Activated CD4-positive, alpha-beta T cell treated with anti-CD3 and anti-CD28 coated beads, Interleukin-2, Interleukin-6, amounts not matched to agents 100 ng/mL and 50 ng/mL, durations not matched to agents 16 hours and 8 hours (primary cell): ENCODE measurements at regions not wholly inside any gene's neighbourhood (a gene's known extent, or its start where the extent isn't known, plus 50 kb on each side); places are given as distances from the start of the nearest gene placed in this dataset.
"Not testable (repeated sequence)": the region's sequence is repeated elsewhere in the genome, so short reads cannot be mapped to it uniquely, and the experiment has no call there.

ENCODE experiments used
- DNase-seq: peaks from one replicate; pipeline ENCODE4 v3.0.0-alpha.2; 2020

DNA sequence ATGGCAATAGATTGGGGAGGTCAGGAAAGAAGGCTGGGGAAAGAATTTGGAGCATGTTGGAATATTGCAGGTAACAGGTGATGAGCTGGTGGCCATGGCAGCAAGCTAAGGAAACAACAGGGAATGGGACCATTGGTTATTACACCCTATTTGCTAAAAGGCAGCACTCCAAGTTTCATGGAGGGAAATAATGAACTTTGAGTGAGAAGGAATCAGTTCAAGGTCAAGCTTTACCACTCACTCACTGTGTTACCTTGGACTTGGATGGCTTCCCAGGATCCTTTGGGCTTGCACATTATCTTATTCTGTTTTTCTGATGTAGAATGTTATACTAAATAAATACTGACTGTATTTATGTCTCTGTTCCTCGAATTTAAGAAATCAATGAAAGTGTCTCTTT is 792.8 kb upstream of the CDH8 start:
- no peak for DNase-seq

DNA sequence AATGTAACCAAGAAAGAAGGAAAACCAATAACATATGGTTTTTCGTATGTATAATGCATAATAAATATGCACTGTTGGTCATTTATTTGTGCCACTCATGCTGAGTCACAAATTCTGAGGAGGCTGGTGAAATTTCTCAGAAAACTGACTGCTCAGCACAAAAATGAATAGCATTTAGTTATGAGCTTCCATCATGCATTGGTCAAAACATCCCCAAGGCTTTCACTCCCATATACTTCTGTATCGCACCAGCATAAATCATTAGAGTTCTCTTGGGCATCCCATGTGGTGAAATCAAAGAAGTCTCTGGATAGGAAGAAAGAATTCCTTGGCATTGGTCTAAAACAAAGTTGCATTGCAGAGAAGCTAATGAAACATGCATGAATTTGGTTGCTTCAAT is 785.6 kb upstream of the CDH8 start:
- no peak for DNase-seq

DNA sequence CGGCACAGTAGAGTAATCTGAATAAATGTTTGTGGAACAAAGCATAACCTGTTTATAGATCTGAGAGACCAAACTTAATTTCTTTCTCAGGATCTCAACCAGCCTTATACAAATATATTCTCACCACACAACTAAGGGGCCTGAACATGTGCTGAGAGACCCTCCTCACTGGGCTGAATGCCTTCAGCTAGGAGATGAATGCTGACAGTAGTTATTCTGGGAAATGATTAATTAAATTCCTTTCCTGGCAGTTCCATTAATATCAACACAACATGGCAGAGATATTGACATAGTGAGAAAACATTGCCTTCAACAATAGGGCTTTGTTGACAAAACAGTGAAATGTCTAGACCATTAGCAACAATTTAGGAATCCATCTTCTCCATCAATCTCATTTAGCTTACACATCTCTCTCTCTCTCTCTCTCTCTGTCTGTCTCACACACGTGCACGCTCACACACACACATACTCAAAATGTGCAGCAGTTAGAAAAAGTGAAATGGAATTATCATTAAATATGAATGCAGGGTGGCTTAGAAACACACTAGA is 780.8 kb upstream of the CDH8 start:
- no peak for DNase-seq

DNA sequence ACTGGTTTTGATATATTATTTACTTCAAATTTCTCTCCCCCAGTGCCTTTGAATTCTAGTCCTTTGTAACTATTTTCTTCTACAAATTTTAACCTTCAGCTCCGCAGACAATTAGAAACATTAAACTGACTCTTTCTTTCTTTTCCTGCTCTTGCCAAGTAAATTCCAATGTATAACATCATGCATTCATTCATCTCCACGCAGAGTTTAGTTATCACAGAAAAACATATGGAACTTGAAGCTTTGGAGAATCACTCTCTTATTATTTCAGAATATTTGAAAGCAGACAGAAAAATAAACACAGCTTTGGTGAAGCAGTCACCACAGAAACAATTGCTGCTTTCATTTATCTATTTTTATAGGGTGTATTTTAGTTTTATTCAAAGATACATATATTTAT is 778.7 kb upstream of the CDH8 start:
- no peak for DNase-seq

DNA sequence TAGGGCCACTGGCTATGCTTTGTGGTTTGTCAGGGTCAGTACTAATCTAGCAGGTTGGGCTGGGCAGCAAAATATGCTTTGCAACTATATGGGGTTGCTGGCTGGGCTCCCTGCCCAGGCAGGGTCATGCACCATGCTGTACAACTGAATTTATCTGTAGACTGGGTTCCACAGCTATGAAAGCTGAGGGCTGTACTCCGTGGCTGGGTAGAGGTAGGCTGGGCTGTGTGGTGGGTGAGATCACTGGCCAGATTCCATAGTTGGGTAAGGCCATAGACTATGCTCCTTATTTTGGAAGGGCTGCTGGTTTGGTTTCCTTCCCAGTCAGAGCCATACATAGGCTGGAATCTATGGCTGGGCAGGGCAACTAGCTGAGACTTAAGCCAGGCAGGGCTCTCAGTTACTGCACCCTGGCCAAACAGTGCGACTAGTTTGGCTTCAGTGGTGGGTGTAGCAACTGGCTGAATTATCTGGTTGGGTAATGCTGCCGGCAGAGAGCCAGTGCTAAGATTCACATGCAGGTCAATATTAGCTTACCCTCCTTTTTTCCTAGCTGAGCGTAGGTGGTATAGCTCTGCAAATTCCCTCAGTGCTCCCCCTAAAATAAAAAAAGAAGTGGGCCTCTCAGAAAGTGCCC is 769.1 kb upstream of the CDH8 start:
- DNase-seq: no peak

DNA sequence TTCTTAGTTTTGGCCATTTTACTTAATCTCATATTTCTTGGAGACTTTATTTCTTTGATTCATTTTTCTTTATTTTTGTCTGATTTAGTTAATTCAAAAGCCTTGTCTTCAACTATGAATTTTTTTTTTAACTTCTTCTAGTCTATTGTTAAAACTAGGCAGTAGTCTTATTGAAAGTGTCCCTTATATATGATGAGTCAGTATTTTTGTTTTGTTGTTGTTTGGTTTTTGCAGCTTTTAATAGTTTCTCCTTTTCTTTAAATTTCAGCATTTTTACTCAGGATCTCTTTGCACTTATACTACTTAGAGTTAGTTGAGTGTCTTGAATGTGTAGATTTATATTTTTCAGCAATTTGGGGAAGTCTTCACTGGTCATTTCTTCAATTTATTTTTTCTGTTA is 758.5 kb upstream of the CDH8 start:
- DNase-seq: no peak

DNA sequence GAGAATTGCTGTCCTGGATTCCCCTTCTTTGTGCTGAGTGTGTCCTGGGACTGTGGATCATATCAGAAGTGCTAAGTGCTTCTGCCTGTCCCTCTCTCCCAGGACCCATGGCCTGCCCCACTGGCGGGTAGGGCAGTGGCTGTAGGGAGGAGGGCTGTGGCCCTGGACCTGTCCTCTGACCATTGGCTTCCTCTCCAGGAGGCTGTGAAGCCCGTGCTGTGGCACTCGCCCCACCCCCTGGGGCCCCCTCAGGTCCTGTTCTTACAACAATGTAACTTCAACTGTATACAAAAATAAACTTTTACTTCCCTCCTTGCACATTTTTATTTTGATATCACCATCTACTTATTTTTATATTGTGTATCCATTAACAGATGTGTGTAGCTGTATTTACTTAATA is 743.8 kb upstream of the CDH8 start:
- DNase-seq: not testable (repeated sequence)

DNA sequence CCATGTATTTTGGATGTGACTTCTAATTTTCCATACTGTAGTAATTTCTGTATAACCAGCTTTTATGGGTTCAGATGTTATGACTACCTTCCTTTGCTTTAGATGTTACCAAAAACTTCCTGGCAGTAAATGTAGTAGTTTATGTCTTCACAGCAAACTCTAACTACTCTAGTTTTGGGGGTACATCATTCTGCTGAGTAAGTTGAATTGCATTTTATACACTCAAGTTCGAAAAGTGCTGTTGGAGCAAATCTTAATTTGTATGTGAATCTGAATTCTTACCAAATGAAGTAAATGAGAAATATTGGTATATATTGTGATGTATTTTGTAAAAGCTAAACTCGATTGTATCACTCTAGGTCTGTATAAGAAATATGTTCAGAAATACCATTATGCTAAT is 728.3 kb upstream of the CDH8 start:
- no peak for DNase-seq

DNA sequence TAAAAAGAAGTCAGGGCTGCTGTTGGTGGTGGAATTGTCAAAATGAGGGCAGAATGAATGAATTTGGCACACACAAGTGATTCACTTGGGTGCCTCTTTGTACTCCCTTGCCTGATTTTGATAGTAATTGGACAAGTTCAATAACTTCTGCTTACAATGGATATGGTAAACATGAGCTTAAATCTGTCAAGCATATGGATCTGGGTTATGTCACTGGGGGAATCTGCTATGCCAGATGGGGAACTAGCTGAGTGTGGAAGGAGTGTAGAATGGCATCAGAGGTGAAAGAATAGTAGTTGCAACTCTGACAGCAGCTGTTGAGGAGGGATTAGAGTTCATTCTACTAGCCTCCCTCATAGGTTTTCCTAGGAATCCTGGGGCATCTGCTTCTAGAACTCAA is 724.2 kb upstream of the CDH8 start:
- no peak for DNase-seq

DNA sequence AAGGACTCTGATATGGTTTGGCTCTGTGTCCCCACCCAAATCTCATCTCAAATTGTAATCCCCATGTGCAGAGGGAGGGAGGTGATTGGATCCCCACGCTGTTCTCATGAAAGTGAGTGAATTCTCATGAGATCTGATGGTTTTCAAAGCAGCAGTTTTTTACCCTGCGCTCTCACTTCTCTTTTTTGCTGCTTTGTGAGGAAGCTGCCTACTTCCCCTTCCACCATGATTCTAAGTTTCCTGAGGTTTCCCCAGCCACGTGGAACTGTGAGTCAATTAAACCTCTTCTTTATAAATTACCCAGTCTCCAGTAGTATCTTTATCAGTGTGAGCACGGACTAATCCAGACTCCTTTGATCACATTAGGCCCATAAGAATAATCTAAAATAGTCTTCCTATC is 719.7 kb upstream of the CDH8 start:
- DNase-seq: no peak

DNA sequence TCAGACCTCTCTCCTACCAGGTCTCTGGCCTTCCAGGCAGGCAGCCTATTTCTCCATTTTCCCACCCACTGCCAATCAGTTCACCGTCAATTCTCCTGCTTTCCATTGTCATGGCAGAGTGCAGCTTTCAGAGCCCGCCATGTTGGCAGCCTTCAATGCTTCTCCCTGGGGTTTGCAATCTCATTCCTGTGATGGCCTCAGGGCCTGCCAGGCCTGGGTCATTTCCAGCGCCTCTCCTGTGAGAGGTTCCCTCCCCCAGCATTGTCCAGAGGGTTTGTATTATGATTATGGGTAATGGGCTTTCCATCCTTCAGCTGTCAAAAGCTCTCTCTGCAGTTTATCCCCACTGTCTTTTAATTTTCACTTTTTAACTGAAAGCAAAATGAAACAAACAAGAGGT is 716.6 kb upstream of the CDH8 start:
- DNase-seq: no peak

DNA sequence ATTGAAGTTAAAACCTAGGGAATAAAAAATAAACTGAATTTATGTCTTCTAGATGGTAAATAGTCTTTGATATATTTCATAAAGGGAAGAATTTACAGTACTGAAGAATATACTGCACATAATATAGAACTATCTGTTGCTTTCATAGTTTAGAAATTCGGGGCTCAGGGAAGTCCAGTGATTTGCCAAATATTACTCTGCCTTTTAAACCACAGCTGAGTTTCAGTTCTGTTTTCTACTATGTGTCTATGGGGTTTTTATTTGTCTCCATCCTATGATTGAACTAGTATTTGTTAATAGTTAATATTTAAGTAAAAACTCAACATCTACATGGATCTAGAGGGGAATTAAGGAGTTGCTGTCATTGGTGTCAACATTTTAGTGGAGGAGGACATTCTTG is 715.0 kb upstream of the CDH8 start:
- DNase-seq: no peak

DNA sequence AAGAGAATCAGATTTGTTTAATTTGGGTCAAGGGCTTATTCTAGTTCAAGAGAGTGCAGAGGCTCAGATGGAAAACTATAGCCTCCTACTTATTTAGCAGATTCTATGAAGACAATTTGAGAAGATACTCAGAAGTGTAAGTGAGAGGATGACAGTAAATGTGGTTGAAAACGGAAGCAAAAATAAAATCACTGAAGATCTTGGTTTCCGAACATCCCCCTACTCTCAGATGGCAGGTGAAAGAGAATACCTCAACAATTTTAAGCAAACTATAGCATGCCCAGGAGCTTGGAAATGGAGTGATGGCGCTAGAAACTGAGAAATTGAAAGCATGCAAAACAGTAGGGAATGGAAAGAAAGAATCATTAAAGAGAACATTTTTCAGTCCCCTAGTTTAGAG is 705.5 kb upstream of the CDH8 start:
- DNase-seq: no peak

DNA sequence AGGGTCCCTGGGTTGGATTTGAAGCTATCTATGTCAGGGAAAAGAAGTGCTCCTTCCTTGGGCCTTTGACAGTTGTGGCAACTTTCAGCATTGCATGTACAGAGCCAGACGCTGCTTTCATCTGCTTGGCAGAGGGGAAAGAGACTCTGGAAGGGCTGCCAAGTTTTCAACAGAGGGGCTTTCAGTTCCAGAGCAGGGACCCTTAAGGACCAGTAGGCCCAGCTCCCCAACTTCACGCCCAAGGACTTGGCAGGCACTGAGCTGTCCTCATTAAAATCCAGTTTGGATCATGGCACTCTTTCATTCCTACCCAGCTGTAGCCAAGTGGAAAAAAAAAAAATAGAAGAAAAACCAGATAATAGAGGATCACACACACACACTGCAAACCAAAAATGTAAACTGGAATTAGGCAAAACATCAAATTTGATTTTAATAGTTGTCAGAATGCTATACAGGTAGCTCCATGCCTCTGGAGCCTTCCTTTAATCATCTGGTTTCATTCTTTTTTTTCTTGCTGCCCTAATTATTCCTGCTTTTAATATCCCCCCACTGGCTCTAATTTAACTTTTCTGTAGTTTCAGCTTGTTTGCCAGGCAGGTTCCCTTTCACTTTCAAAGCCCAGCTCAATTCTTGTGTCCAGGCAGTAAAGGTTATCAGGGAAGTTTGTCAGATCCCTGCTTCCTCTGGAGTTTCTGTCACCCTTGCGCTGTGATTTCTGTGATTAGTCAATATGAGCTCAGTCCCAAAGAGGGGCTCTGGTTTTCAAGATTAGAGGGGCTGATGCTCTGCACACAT is 702.6 kb upstream of the CDH8 start:
- DNase-seq: no peak

DNA sequence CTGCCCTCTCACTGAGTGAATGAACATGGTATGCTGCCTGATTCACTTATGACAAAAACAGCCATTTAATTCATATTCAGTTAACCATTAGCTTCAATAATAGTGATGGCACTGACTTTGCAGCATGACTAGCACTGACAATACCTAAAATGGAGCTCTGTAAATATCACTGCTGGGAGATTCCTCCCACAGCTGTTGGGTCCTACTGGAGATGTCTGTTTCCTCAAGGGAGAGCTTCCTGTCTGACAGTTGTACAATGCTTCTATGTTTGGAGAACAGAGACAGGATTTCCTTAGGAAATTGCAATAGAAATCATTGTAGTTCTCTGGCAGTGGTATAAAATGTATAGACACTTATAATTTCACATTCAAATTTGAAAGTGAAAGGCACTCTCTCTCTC is 695.9 kb upstream of the CDH8 start:
- DNase-seq: no peak

DNA sequence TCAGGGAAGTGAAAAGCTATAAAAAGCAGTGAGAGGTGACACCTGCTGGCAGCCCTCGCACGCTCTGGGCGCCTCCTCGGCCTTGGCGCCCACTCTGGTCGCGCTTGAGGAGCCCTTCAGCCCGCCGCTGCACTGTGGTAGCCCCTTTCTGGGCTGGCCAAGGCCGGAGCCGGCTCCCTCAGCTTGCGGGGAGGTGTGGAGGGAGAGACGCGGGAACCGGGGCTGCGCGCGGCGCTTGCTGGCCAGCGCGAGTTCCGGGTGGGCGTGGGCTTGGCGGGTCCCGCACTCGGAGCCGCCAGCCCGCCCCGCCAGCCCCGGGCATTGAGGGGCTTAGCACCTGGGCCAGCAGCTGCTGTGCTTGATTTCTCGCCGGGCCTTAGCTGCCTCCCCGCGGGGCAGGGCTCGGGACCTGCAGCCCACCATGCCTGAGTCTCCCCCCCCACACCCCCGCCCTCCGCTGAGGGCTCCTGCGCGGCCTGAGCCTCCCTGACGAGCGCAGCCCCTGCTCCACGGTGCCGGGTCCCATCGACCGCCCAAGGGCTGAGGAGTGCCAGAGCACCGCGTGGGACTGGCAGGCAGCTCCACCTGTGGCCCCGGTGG is 688.5 kb upstream of the CDH8 start:
- DNase-seq: not testable (repeated sequence)

DNA sequence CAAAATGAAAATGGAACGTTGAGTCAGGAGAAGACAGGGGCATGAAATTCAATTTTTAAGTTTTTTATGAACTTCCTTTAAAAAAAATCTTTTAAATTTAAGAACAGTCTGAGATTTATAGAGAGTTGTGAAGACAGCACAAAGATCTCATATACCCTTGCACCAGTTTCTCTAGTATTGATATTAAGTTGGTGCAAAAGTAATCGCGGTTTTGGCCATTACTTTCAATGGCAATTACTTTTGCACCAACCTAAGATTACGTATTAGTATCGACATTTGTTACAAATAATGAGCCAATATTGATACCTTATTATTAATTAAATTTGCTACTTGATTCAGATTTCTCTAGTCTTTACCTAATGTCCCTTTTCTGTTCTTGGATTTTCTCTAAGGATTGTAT is 684.4 kb upstream of the CDH8 start:
- DNase-seq: no peak

DNA sequence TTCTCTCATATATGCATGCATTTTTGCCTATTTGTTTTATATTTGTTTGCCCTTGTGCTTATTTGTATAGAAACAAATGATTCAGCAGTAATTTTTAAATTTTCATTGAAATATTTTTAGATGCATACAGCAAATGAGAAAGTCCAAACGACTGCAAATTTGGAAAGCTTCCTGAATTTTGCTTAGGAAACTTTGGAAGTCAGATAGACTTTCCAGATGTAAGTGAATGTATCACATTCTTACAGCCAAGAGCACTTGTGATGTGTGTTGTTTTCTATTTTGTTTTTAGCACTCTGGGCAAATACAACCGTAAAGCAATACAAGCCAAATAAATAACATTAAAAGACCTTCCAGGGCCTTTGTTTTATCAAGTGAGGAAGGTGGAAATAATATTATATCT is 680.8 kb upstream of the CDH8 start:
- no peak for DNase-seq

DNA sequence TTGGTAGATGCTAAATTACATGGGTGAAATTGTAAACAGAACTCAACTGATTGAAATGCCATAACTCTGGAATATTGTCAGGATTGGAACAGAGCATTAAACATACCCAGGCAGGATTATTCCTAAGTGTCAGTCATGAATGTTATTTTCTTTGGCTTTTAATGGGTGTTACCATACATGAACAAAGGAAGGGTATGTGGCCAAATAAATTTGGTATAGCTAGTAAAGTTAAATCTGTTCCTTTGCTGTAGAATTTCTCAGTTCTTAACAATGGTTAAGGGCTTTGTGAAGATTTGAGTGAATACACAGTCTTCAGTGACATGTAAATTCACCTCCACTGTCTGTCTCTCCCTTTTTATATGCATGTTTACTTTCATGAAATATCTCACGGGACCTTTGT is 679.5 kb upstream of the CDH8 start:
- DNase-seq: no peak

DNA sequence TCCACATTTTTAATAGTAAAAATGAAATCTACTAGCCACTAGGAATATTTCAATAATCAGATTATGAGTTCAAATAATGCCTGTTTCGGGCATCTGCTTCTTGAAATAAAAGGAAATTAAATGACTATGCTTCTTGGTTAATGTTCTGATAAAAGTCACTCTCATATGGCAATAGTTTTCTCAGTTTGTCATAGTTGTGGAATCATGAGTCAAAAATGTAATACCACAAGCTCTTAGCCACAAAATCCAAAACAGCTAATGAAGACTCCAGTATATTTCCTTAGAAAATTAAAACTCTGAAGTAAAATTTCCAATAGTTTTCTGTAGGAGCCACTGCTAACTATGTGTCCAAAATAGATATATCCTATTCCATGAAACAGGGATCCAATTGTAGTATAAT is 676.3 kb upstream of the CDH8 start:
- DNase-seq: no peak

DNA sequence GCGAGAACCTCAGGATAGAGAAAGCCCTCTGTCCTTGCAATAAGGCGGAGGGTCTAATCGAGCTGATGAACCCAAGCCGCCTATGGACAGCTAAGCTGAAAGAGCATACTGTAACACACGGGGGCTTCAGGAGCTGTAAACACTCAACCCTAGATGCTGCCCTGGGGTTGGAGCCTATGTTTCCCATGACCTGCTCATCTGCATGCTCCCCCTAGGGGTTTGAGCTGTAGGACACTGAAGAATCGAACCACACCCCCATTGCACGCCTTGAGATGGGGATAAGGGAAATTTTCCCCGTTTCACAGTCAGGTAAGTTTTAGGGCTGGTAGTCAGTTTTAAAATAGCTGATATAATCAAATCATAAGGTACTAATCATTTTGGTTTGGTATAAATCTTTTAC is 675.6 kb upstream of the CDH8 start:
- DNase-seq: no peak

DNA sequence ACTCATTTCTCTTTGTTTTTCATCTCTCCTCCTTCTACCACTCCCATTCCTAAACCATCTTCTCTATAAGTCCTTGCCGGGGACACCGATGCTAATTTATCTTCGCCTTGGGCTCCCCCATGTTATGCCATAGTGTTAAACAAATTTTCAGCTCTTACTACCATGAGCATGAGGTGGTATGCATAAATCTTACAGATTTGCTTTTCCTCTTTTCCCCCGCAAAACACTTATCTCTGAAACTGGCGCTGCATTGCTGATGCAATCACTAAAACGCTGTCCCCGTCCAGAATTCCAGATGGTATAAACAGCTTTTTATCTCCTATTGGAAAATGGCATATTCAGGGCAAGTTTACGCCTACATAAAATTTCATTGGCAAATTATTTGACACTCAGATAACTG is 673.6 kb upstream of the CDH8 start:
- DNase-seq: no peak

DNA sequence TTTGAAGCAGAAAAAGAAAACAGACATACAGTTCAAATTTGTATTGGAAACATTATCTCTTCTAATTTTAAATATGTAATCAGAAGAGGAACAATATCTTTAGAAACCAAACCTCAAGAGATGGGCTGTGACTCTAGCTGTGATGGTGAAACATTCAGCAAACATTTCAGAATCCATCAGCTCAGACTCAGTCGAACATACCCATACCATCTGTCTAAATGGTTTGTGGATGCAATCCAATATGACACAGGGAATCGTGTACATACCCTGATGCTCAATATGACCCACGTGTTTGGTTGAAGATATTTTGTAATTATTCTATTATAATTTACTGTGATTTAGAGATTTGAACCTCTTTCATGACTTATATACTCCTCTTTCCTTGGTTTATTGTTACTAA is 665.2 kb upstream of the CDH8 start:
- DNase-seq: no peak
